ENCODE measurements at regions not wholly inside any gene's neighbourhood (a gene's known extent, or its start where the extent isn't known, plus 50 kb on each side); places are given as distances from the start of the nearest gene placed in this dataset.

GRCh38 chr4:54548098-54548620 is 109.6 kb upstream of the KIT start:
- DNase-seq, result no peak

- no peak for DNase-seq
Measured at GRCh38 chr4:54548831-54549460, 108.8 kb upstream of the KIT start.

GRCh38 chr4:54550395-54551171 is 107.2 kb upstream of the KIT start:
- no peak for DNase-seq

- no peak for DNase-seq
Measured at GRCh38 chr4:54553001-54553400, 104.8 kb upstream of the KIT start.

GRCh38 chr4:54554339-54554990 is 103.3 kb upstream of the KIT start:
- no peak for DNase-seq

GRCh38 chr4:54556051-54556450 is 101.7 kb upstream of the KIT start:
- DNase-seq, result no peak

- no peak for DNase-seq
Measured at GRCh38 chr4:54556587-54556986, 101.2 kb upstream of the KIT start.

- no peak for DNase-seq
Measured at GRCh38 chr4:54558889-54559677, 98.7 kb upstream of the KIT start.

- no peak for DNase-seq
Measured at GRCh38 chr4:54560513-54560912, 97.2 kb upstream of the KIT start.

- DNase-seq, result no peak
Measured at GRCh38 chr4:54561940-54562339, 95.8 kb upstream of the KIT start.

- DNase-seq, result peak; percentile 82
Measured at GRCh38 chr4:54566608-54567007, 91.1 kb upstream of the KIT start.

GRCh38 chr4:54567327-54567726 is 90.4 kb upstream of the KIT start:
- no peak for DNase-seq

GRCh38 chr4:54568184-54568583 is 89.6 kb upstream of the KIT start:
- no peak for DNase-seq

- DNase-seq, result no peak
Measured at GRCh38 chr4:54570822-54571221, 86.9 kb upstream of the KIT start.

- DNase-seq, result no peak
Measured at GRCh38 chr4:54571293-54572151, 86.2 kb upstream of the KIT start.

- DNase-seq, result no peak
Measured at GRCh38 chr4:54572152-54572542, 85.6 kb upstream of the KIT start.

GRCh38 chr4:54574500-54574899 is 83.3 kb upstream of the KIT start:
- no peak for DNase-seq

- no peak for DNase-seq
Measured at GRCh38 chr4:54575919-54576318, 81.8 kb upstream of the KIT start.

GRCh38 chr4:54581807-54582206 is 76.0 kb upstream of the KIT start:
- DNase-seq, result peak; percentile 27

- no peak for DNase-seq
Measured at GRCh38 chr4:54585321-54586000, 72.3 kb upstream of the KIT start.

GRCh38 chr4:54586320-54586955 is 71.3 kb upstream of the KIT start:
- DNase-seq, result peak; percentile 59
